ENCODE measurements at regions not wholly inside any gene's neighbourhood (a gene's known extent, or its start where the extent isn't known, plus 50 kb on each side); places are given as distances from the start of the nearest gene placed in this dataset.
"Not testable (repeated sequence)": the region's sequence is repeated elsewhere in the genome, so short reads cannot be mapped to it uniquely, and the experiment has no call there.

DNA sequence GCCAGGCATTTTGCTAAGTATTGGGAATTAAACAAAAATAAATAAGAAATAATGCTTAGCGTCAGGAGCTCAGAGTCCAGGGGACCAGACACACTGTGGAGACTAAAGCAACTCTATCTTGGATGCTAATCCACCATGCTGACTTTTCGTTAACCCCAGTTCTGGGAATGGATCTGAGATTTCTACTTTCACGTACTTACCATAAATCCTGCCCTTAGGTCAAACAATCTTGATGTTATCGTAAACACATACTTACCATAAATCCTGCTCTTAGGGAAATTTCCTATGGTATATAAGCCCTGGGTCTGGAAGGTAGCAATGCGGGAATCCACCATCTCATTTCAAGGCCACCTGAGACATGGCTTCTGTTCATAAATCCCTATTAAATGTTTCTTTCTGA lies 204.5 kb upstream of the IGFBP7 start:
- H3K36me3 Mint-ChIP-seq: no peaks in the 10 kb centered on the region
- DNase-seq: no peak
- no peaks in the 10 kb centered on the region for H3K9me3 Mint-ChIP-seq
- H3K4me1 Mint-ChIP-seq: no peaks in the 10 kb centered on the region
- H3K27me3 Mint-ChIP-seq: no peaks in the 10 kb centered on the region
- no peak overlapping the region for H3K4me3 Mint-ChIP-seq
- H3K27ac Mint-ChIP-seq: no peak overlapping the region
- POLR2A ChIA-PET: no interaction called here
- no peak for ATAC-seq (ENCODE audit: low read depth)

DNA sequence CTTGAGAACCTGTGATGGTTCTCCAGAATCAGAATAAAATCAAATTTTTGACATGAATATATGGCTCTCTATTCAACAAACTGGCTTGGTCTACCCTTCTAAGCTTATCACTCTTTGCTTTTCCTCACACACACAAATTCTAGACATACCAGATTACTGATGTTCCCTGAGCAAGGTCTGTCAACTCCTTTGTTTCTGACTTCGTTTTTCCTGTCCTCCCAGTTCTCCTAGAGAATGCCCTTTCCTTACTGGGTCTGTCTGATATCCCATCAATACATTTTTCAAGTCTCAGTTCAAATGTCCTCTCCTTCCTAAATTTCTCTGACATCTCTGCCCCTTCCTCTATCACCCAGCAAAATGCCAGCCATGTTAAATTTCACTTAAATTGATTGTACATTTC lies 202.1 kb upstream of the IGFBP7 start:
- Mint-ChIP-seq H3K4me1 (no peaks in the 10 kb centered on the region), H3K27me3 (no peaks in the 10 kb centered on the region), H3K4me3 (no peak overlapping the region), H3K27ac (no peak overlapping the region), H3K36me3 (no peaks in the 10 kb centered on the region), H3K9me3 (no peaks in the 10 kb centered on the region)
- DNase-seq: no peak
- ATAC-seq (ENCODE audit: low read depth): no peak
- POLR2A ChIA-PET: no interaction called here

DNA sequence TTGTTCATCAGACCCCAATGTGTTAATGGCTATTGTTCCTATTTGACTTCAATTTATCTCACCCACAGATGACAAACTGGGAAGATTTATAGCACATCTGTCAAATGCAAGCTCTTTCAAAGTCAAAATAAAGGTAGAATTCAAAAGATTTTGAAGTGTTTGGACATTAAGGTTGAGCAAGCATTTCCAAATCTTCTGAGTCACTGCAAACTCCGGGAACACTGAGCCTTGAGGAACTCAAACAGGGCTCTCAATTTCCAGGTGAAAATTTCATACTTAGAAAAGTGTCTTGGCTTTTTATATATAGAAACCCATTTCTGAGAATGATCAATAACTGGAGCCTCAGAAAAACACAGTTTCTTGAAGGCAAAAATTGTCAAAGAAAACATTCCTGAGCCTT lies 199.5 kb upstream of the IGFBP7 start:
- DNase-seq: no peak
- Mint-ChIP-seq H3K27ac (no peak overlapping the region), H3K4me3 (no peak overlapping the region), H3K27me3 (no peaks in the 10 kb centered on the region), H3K36me3 (no peaks in the 10 kb centered on the region), H3K4me1 (no peaks in the 10 kb centered on the region), H3K9me3 (no peaks in the 10 kb centered on the region)
- no peak for ATAC-seq (ENCODE audit: low read depth)
- POLR2A ChIA-PET: no interaction called here

DNA sequence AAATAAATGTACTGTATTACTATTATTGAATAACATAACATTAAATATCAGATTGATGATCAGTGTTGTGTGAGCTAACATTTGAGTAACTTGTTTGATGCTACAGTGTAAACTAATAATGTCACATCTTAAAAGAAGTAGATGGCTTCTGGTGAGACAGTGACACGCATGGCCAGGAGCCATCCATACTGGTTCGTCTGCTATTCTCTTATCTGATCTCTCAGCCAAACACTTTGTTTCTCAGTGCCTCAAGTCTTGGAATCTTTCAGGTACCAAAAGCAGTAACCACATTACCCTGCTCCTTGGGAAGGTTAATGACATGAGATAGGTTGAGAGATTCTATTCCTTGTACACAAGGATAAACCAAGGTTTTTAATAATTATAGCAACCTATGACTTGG lies 198.1 kb upstream of the IGFBP7 start:
- Mint-ChIP-seq H3K27ac (no peak overlapping the region), H3K4me3 (no peak overlapping the region), H3K27me3 (no peaks in the 10 kb centered on the region), H3K36me3 (no peaks in the 10 kb centered on the region), H3K9me3 (no peaks in the 10 kb centered on the region), H3K4me1 (no peaks in the 10 kb centered on the region)
- DNase-seq: no peak
- POLR2A ChIA-PET: no interaction called here
- no peak for ATAC-seq (ENCODE audit: low read depth)

DNA sequence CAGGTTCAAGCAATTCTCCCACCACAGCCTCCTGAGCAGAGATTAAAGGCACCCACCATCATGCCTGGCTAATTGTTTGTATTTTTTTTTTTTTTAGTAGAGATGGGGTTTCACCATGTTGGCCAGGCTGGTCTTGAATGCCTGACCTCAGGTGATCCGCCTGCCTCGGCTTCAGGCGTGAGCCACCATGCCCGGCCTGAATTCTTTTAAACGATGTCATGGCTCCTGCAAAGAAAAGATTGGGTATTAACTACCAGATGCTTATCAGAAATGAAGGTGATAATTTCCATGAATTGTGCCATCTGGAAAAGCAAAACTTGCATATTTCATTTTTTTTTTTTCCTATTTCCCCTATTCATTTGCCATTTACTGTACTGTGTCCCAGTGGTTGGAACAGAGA lies 195.7 kb upstream of the IGFBP7 start:
- ATAC-seq (ENCODE audit: low read depth) (no peak), DNase-seq (no peak)
- POLR2A ChIA-PET: no interaction called here
- Mint-ChIP-seq H3K27ac (no peak overlapping the region), H3K9me3 (no peaks in the 10 kb centered on the region), H3K4me1 (no peaks in the 10 kb centered on the region), H3K4me3 (no peak overlapping the region), H3K36me3 (no peaks in the 10 kb centered on the region), H3K27me3 (no peaks in the 10 kb centered on the region)

DNA sequence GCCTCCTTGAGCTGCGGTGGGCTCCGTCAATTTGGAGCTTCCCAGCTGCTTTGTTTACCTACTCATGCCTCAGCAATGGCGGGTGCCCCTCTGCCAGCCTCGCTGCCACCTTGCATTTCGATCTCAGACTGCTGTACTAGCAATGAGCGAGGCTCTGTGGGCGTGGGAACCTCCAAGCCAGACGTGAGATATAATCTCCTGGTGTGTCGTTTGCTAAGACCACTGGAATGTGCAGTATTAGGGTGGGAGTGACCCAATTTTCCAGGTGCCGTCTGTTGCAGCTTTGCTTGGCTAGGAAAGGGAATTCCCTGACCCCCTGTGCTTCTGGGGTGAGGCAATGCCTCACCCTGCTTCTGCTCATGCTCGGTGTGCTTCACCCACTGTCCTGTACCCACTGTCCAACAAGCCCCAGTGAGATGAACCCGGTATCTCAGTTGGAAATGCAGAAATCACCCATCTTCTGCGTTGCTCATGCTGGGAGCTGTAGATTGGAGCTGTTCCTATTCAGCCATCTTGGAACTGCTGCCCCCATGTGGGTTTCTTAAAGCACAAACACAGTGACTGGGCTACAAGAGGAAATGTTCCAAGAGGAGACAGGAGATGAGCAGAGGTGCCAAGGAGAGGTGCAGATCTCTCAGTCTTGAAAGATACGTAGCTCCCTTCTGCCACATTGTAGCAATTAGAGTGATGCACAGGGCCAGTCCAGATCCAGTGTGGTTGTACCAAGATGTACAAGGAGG lies 193.0 kb upstream of the IGFBP7 start:
- no peak overlapping the region for H3K4me3 Mint-ChIP-seq

DNA sequence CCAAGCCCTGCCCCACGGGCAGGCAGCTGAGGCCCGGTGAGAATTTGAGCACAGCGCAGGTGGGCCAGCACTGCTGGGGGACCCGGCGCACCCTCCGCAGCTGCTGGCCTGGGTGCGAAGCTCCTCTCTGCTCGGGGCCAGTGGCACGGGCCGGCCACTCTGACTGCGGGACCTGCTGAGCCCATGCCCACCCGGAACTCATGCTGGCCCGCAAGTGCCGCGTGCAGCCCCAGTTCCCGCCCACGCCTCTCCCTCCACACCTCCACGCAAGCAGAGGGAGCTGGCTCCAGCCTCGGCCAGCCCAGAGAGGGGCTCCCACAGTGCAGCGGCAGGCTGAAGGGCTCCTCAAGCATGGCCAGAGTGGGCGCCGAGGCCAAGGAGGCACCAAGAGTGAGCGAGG lies 190.1 kb upstream of the IGFBP7 start:
- H3K4me3 Mint-ChIP-seq; H3K9me3 Mint-ChIP-seq; H3K27me3 Mint-ChIP-seq; H3K4me1 Mint-ChIP-seq; H3K36me3 Mint-ChIP-seq; POLR2A ChIA-PET; H3K27ac Mint-ChIP-seq; DNase-seq; ATAC-seq (ENCODE audit: low read depth): not testable (repeated sequence)

More for the DNA sequence above, 193.0 kb upstream of the IGFBP7 start:
- no peaks in the 10 kb centered on the region for H3K27me3 Mint-ChIP-seq
- no peak overlapping the region for H3K27ac Mint-ChIP-seq
- POLR2A ChIA-PET: no interaction called here
- DNase-seq (no peak), ATAC-seq (ENCODE audit: low read depth) (no peak)
- no peaks in the 10 kb centered on the region for H3K36me3 Mint-ChIP-seq
- no peaks in the 10 kb centered on the region for H3K4me1 Mint-ChIP-seq
- peaks cover 4% of the 10 kb centered on the region for H3K9me3 Mint-ChIP-seq

DNA sequence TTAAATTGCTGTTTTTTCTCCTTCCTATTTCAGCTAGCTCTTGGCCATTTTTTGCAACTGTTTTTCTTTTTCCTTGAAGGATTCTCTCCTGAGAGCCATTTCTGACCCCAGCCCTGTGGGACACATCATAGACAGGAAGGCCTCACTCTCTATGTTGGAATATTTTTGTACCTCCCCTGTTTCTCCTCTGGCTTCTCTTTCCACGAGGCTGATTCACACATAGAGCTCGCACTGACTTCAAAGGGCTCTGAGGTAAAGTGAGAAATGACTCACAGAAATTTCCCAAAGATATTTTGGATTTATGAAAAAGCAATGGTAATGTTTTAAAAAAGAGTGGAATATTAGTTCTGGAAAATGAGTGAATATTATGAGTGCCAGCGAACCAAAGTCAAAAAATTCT lies 181.7 kb upstream of the IGFBP7 start:
- Mint-ChIP-seq H3K36me3 (no peaks in the 10 kb centered on the region), H3K4me1 (no peaks in the 10 kb centered on the region), H3K4me3 (no peak overlapping the region), H3K27ac (no peak overlapping the region), H3K9me3 (no peaks in the 10 kb centered on the region), H3K27me3 (no peaks in the 10 kb centered on the region)
- DNase-seq (no peak), ATAC-seq (ENCODE audit: low read depth) (no peak)
- POLR2A ChIA-PET: no interaction called here

DNA sequence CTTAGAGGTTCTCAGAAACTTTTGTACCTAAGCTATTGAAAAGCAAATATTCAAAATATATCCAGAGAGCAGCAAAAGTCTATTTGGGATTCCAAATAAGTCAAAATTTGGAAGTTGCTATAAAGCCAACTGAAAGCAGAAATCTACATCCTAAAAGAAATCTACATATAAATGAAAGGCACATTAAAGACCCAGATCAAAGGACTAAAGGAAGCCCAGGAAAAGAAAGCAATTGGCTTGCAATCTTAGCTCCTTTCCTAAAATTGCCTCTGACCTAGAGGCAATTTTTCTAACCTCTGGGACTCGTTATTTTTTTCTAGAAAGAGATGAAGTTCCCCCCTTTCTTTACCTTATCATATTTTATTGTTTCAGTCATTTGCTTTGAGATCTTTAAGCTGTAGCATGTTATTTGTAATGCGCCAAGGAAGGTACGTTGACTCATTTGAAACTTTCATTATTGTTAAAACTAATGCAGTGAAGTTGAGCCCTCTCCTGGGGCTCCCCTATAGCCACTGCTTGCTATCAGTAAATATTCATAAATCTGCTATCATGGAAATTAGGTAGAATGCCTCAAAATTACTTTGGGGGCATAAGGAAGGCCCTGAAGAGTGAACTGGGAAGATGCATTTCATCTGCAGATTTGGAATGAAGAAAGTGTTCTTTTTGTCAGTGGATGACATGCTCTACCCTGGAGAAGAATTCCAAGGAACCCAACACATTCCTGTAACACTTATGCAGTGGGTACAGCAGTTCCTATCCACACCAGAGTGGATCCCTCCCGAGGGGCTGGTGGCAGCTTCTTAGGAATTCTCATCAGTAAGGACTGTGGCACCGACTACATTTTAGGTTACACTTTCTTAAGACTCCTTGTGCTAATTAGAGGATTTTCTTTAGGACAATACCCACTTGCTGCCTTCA lies 177.8 kb upstream of the IGFBP7 start:
- POLR2A ChIA-PET: no interaction called here
- DNase-seq (no peak), ATAC-seq (ENCODE audit: low read depth) (no peak)
- Mint-ChIP-seq H3K27me3 (no peaks in the 10 kb centered on the region), H3K27ac (no peak overlapping the region), H3K4me3 (no peak overlapping the region), H3K4me1 (no peaks in the 10 kb centered on the region), H3K36me3 (no peaks in the 10 kb centered on the region), H3K9me3 (no peaks in the 10 kb centered on the region)

DNA sequence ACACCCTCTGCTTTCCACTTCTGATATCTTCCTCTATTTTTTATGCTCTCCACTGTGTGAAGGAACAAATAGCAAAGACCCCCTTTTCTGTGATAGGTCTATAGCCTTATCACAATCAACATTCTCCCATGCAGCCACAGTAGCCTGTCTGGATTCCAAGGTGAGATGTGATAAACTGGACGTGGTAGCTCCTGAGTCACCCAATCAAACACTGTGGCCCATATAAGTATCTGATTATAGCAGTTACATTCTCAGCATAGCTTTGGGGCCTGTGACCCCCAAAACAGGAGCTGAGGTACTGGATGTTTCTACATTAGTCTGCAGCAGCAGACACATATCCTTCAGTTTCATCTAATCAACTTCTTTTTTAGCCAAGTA lies 172.7 kb upstream of the IGFBP7 start:
- Mint-ChIP-seq H3K36me3 (no peaks in the 10 kb centered on the region), H3K4me3 (no peak overlapping the region), H3K27me3 (no peaks in the 10 kb centered on the region), H3K4me1 (no peaks in the 10 kb centered on the region), H3K27ac (no peak overlapping the region), H3K9me3 (no peaks in the 10 kb centered on the region)
- POLR2A ChIA-PET: no interaction called here
- no peak for ATAC-seq (ENCODE audit: low read depth)
- no peak for DNase-seq

DNA sequence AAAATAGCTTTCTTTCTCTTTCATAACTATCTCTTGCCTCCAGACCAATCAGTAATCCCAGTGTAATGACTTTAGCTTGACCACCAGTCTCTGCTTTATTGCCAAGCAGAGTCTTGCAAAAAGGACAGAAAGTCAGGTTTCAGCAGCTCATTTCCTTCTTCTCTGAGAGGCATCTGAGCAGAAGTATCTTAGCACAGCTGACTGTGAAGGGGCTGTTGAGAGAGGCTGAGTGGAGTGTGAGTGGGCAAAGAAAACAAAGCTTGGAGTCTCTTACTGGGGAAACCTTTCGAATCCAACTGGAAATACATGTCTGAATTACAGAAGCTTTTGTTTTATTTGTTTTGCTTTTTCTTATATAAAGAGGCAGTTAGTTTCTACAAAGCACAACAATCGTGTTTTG lies 170.3 kb upstream of the IGFBP7 start:
- Mint-ChIP-seq H3K27me3 (no peaks in the 10 kb centered on the region), H3K9me3 (no peaks in the 10 kb centered on the region), H3K27ac (no peak overlapping the region), H3K4me1 (no peaks in the 10 kb centered on the region), H3K36me3 (no peaks in the 10 kb centered on the region), H3K4me3 (no peak overlapping the region)
- DNase-seq: no peak
- POLR2A ChIA-PET: no interaction called here
- ATAC-seq (ENCODE audit: low read depth): no peak

DNA sequence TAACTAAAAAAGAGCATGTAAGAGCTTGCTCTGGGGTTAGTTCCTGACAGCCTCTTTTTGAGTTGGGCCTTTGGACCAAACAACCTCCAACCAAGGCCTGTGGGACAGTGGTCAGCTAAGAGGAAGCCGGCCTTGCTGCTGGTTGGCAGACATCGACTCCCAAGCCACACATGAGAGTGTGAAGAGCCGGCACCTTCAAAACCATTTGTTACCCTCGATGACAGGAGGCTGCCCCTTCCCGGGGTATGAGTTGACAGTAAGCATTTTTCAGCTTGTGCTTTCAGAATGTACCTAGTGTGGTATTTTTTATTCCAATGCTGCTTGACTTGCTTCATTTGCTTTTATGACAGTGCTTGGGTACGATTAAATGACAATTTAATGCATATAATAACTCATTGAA lies 168.6 kb upstream of the IGFBP7 start:
- H3K27me3 Mint-ChIP-seq: peaks cover 2% of the 10 kb centered on the region
- H3K27ac Mint-ChIP-seq: no peak overlapping the region
- H3K4me1 Mint-ChIP-seq: no peaks in the 10 kb centered on the region
- ATAC-seq (ENCODE audit: low read depth) (no peak), DNase-seq (no peak)
- H3K9me3 Mint-ChIP-seq: no peaks in the 10 kb centered on the region
- no peak overlapping the region for H3K4me3 Mint-ChIP-seq
- H3K36me3 Mint-ChIP-seq: no peaks in the 10 kb centered on the region
- POLR2A ChIA-PET: no interaction called here

DNA sequence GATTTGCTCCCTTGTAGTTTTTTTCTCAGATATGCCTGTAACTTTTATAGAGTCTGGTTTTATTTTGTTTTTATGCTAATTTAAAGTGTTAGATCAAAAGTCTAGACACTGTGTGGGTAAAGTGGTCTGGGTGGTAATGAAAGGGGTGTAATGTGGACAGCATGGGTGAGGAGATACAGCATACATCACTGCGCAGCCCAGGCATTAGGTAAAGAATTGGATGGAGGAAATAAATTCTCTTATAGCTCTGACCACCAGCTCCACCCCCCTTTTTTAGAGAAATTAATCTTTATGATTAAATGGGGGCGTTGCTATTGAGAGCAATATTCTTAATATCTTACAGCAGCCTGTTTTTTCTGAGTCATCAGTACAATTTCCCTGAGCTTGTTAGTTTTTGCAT lies 163.9 kb upstream of the IGFBP7 start:
- Mint-ChIP-seq H3K27me3 (peaks cover 2% of the 10 kb centered on the region), H3K4me1 (no peaks in the 10 kb centered on the region), H3K27ac (no peak overlapping the region), H3K36me3 (no peaks in the 10 kb centered on the region), H3K4me3 (no peak overlapping the region), H3K9me3 (no peaks in the 10 kb centered on the region)
- POLR2A ChIA-PET: no interaction called here
- no peak for ATAC-seq (ENCODE audit: low read depth)
- DNase-seq: no peak

DNA sequence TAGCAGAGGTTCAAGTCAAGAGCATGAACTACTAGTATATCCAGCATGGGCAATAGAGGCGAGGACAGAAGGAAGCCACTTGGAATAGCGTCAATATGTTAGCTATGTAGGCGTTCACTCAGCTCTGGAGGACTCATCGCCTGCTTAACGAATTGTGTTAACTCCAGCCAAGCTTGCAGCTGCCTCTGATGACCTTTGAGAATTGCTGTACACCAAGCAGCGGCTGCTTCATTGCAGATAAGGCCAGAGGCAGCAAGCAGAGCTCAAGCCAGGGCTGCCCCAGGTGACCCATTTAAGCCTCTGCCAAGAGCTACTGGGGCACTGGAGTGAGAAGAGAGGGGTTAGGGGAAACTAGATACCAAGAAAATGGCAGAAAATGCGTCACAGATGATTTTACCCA lies 160.2 kb upstream of the IGFBP7 start:
- POLR2A ChIA-PET: no interaction called here
- no peak overlapping the region for H3K4me3 Mint-ChIP-seq
- H3K9me3 Mint-ChIP-seq: no peaks in the 10 kb centered on the region
- peaks cover 2% of the 10 kb centered on the region for H3K27me3 Mint-ChIP-seq
- no peak overlapping the region for H3K27ac Mint-ChIP-seq
- H3K36me3 Mint-ChIP-seq: no peaks in the 10 kb centered on the region
- DNase-seq (no peak), ATAC-seq (ENCODE audit: low read depth) (no peak)
- no peaks in the 10 kb centered on the region for H3K4me1 Mint-ChIP-seq

All from activated naive CD8-positive, alpha-beta T cell treated with anti-CD3 and anti-CD28 coated beads, Interleukin-2, amount 10 ng/mL, durations not matched to agents 7 days and 5 days (primary cell).